ENCODE measurements at regions not wholly inside any gene's neighbourhood (a gene's known extent, or its start where the extent isn't known, plus 50 kb on each side); places are given as distances from the start of the nearest gene placed in this dataset.
A peak's percentile ranks its signal among the peaks of the same experiment; 100 is the strongest.
"Not testable (repeated sequence)": the region's sequence is repeated elsewhere in the genome, so short reads cannot be mapped to it uniquely, and the experiment has no call there.

- DNase-seq (ENCODE audit: low spot score): no peak
Observed at GRCh38 chr17:77548967-77549366, 408.2 kb downstream of the SEC14L1 start.

- DNase-seq (ENCODE audit: low spot score): no peak
Observed at GRCh38 chr17:77549726-77550366, 408.7 kb upstream of the TNRC6C start.

- no peak for DNase-seq (ENCODE audit: low spot score)
Observed at GRCh38 chr17:77553459-77554066, 404.9 kb upstream of the TNRC6C start.

GRCh38 chr17:77555121-77555591 lies 403.3 kb upstream of the TNRC6C start:
- no peak for DNase-seq (ENCODE audit: low spot score)

- no peak for DNase-seq (ENCODE audit: low spot score)
Observed at GRCh38 chr17:77555741-77556291, 402.7 kb upstream of the TNRC6C start.

- no peak for DNase-seq (ENCODE audit: low spot score)
Observed at GRCh38 chr17:77556383-77557061, 402.0 kb upstream of the TNRC6C start.

GRCh38 chr17:77558846-77559626 lies 399.5 kb upstream of the TNRC6C start:
- no peak for DNase-seq (ENCODE audit: low spot score)

GRCh38 chr17:77560381-77560780 lies 398.1 kb upstream of the TNRC6C start:
- no peak for DNase-seq (ENCODE audit: low spot score)

GRCh38 chr17:77560841-77561240 lies 397.7 kb upstream of the TNRC6C start:
- DNase-seq (ENCODE audit: low spot score): no peak

- not testable (repeated sequence) for DNase-seq (ENCODE audit: low spot score)
Observed at GRCh38 chr17:77562361-77562760, 396.1 kb upstream of the TNRC6C start.

GRCh38 chr17:77563439-77564102 lies 394.9 kb upstream of the TNRC6C start:
- no peak for DNase-seq (ENCODE audit: low spot score)

GRCh38 chr17:77564278-77564920 lies 394.1 kb upstream of the TNRC6C start:
- no peak for DNase-seq (ENCODE audit: low spot score)

- no peak for DNase-seq (ENCODE audit: low spot score)
Observed at GRCh38 chr17:77565166-77565565, 393.3 kb upstream of the TNRC6C start.

- DNase-seq (ENCODE audit: low spot score): no peak
Observed at GRCh38 chr17:77566151-77566550, 392.4 kb upstream of the TNRC6C start.

- DNase-seq (ENCODE audit: low spot score): no peak
Observed at GRCh38 chr17:77566566-77567138, 391.9 kb upstream of the TNRC6C start.

- DNase-seq (ENCODE audit: low spot score): no peak
Observed at GRCh38 chr17:77568540-77568939, 390.0 kb upstream of the TNRC6C start.

GRCh38 chr17:77569846-77570564 lies 388.5 kb upstream of the TNRC6C start:
- DNase-seq (ENCODE audit: low spot score): no peak

GRCh38 chr17:77570565-77570898 lies 388.0 kb upstream of the TNRC6C start:
- no peak for DNase-seq (ENCODE audit: low spot score)

- peak; percentile 1 for DNase-seq (ENCODE audit: low spot score)
Observed at GRCh38 chr17:77571155-77571981, 387.1 kb upstream of the TNRC6C start.
